Endodermal cell (in vitro differentiated cells): ENCODE measurements at regions not wholly inside any gene's neighbourhood (a gene's known extent, or its start where the extent isn't known, plus 50 kb on each side); places are given as distances from the start of the nearest gene placed in this dataset.

Source experiments
- DNase-seq: peaks from one replicate; pipeline ENCODE4 v3.0.0-alpha.2; 2017
- H3K27ac ChIP-seq: 2 replicates; pipeline ENCODE4 v1.5.1; 2013; ENCODE audit warnings: mild to moderate bottlenecking, low read depth, low read length, moderate library complexity
- H3K27me3 ChIP-seq: 2 replicates; pipeline ENCODE4 v1.6.1; 2013; ENCODE audit warnings: mild to moderate bottlenecking, low read length, moderate library complexity; ENCODE audit not compliant: insufficient read depth, control insufficient read depth, poor library complexity, severe bottlenecking
- H3K36me3 ChIP-seq: 2 replicates; pipeline ENCODE4 v1.7.0; 2013; ENCODE audit warnings: mild to moderate bottlenecking, low read length, moderate library complexity; ENCODE audit not compliant: control insufficient read depth, insufficient read depth
- H3K4me1 ChIP-seq: one replicate; pipeline ENCODE4 v1.7.0; 2013; ENCODE audit warnings: low read length; ENCODE audit not compliant: control insufficient read depth, insufficient read depth
- H3K4me3 ChIP-seq: 2 replicates; pipeline ENCODE4 v1.5.1; 2013; ENCODE audit warnings: mild to moderate bottlenecking, low read length, moderate library complexity
- H3K9ac ChIP-seq: 2 replicates; pipeline ENCODE4 v1.6.1; 2013; ENCODE audit warnings: mild to moderate bottlenecking, low read length, moderate library complexity; ENCODE audit not compliant: poor library complexity, severe bottlenecking; ENCODE audit errors: extremely low read depth
- H3K9me3 ChIP-seq: 2 replicates; pipeline ENCODE4 v1.6.1; 2013; ENCODE audit warnings: mild to moderate bottlenecking, low read length, moderate library complexity; ENCODE audit not compliant: control insufficient read depth
- H3K27ac Mint-ChIP-seq: 2 replicates; pipeline ENCODE4 v1.8.0; 2020; ENCODE audit warnings: mixed read lengths
- H3K27me3 Mint-ChIP-seq: 2 replicates; pipeline ENCODE4 v1.8.0; 2021; ENCODE audit warnings: mild to moderate bottlenecking, mixed read lengths; ENCODE audit not compliant: insufficient read depth
- H3K36me3 Mint-ChIP-seq: 2 replicates; pipeline ENCODE4 v1.8.0; 2020; ENCODE audit warnings: low read depth, mixed read lengths
- H3K4me1 Mint-ChIP-seq: 2 replicates; pipeline ENCODE4 v1.8.0; 2020; ENCODE audit warnings: mixed read lengths
- H3K4me3 Mint-ChIP-seq: 2 replicates; pipeline ENCODE4 v1.8.0; 2020; ENCODE audit warnings: mild to moderate bottlenecking, moderate library complexity, mixed read lengths
- H3K9me3 Mint-ChIP-seq: 2 replicates; pipeline ENCODE4 v1.8.0; 2020; ENCODE audit warnings: mild to moderate bottlenecking, mixed read lengths
- WGBS, 2 experiments: methylation state at CpG; one replicate each; pipeline versions ENCODE4 v1.1.5 to v1.1.7; 2013; ENCODE audit warnings: missing lambda C conversion rate in 2 of 2, mixed read lengths in 1 of 2; ENCODE audit not compliant: insufficient coverage in 1 of 2, insufficient read length in 1 of 2; 5-methylcytosine and 5-hydroxymethylcytosine counted together
- TF ChIP-seq, protein P1 (sequence below): fragments of 200-600 bp; sonication (generic); conservative IDR thresholded peaks from 2 replicates; pipeline ENCODE4 v1.5.0; 2021; ENCODE audit warnings: antibody characterized with exemption, mild to moderate bottlenecking

DNA sequence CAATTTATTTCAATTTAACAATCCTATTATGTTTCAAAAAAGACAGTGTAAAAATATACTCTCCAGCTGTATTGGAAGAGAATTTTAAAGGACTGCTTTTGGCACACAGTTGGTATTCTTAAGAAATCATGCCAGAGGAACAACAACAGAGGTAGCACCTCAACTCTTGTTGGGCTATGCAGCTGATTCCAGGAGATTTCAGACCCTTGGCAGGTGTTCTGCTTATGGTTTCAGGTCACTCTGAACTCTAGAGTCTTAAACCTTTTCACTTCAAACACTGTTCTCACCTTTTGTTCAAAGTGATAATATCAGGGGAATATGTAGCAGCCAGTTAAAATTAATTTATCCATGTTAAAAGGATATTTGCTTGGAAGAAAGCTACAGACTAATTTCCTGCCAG lies 160.1 kb downstream of the PFKFB3 start:
- no peaks in the 10 kb centered on the region for H3K36me3 ChIP-seq
- H3K27ac ChIP-seq: no peak overlapping the region
- Mint-ChIP-seq H3K9me3 (peaks cover 12% of the 10 kb centered on the region), H3K36me3 (no peaks in the 10 kb centered on the region), H3K27ac (no peak overlapping the region), H3K27me3 (peaks cover under 1% of the 10 kb centered on the region), H3K4me1 (peaks cover 22% of the 10 kb centered on the region), H3K4me3 (no peak overlapping the region)
- no peak for DNase-seq
- no peaks in the 10 kb centered on the region for H3K27me3 ChIP-seq
- H3K9ac ChIP-seq: no peak overlapping the region
- H3K4me1 ChIP-seq: peaks cover 4% of the 10 kb centered on the region
- H3K9me3 ChIP-seq: peaks cover 65% of the 10 kb centered on the region
- TF ChIP-seq, protein P1, sequence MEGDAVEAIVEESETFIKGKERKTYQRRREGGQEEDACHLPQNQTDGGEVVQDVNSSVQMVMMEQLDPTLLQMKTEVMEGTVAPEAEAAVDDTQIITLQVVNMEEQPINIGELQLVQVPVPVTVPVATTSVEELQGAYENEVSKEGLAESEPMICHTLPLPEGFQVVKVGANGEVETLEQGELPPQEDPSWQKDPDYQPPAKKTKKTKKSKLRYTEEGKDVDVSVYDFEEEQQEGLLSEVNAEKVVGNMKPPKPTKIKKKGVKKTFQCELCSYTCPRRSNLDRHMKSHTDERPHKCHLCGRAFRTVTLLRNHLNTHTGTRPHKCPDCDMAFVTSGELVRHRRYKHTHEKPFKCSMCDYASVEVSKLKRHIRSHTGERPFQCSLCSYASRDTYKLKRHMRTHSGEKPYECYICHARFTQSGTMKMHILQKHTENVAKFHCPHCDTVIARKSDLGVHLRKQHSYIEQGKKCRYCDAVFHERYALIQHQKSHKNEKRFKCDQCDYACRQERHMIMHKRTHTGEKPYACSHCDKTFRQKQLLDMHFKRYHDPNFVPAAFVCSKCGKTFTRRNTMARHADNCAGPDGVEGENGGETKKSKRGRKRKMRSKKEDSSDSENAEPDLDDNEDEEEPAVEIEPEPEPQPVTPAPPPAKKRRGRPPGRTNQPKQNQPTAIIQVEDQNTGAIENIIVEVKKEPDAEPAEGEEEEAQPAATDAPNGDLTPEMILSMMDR: no peak
- H3K4me3 ChIP-seq: no peak overlapping the region

DNA sequence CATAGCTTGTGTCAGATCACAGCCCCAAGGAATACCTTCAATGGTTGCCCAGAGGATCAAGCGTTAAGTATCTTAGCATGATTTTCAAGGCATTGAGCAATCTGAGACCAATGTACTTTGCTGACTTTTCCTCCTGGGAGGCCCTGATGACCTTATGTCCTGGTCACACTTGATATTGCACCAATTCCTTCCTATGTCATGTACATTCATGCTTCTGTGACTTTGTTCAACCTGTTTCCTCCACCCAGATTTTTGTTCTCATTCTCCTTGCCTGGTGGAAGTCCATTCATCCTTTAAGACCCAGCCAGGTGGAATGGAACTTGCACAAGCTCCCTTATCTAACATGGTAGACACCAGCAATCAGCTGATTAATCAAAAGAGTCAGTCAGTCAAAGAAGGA lies 160.8 kb downstream of the PFKFB3 start:
- H3K9me3 ChIP-seq: peaks cover 65% of the 10 kb centered on the region
- no peaks in the 10 kb centered on the region for H3K36me3 Mint-ChIP-seq
- H3K27me3 Mint-ChIP-seq: peaks cover 3% of the 10 kb centered on the region

DNA sequence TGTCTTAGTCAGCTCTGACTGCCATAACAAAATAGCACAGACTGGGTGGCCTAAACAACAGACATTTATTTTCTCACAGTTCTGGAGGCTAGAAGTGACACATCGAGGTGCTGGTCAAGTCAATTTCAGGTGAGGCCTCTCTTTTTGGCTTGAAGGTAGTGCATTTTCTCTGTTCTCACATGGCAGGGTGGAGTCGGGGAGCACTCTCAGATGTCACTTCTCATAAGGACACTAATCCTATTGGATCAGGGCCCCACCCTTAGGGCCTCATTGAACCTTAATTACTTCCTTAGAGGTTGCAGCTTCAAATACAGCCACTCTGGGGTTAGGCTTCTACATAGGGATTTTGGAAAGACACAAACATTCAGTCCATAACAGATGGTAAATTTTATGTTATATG lies 161.6 kb downstream of the PFKFB3 start:
- Mint-ChIP-seq H3K4me1 (peaks cover 22% of the 10 kb centered on the region), H3K27me3 (peaks cover 3% of the 10 kb centered on the region), H3K9me3 (no peaks in the 10 kb centered on the region), H3K27ac (no peak overlapping the region), H3K4me3 (no peak overlapping the region), H3K36me3 (no peaks in the 10 kb centered on the region)
- Histone ChIP-seq H3K27ac (no peak overlapping the region), H3K9me3 (peaks cover 59% of the 10 kb centered on the region), H3K36me3 (no peaks in the 10 kb centered on the region), H3K9ac (no peak overlapping the region), H3K4me1 (peaks cover 4% of the 10 kb centered on the region), H3K27me3 (no peaks in the 10 kb centered on the region), H3K4me3 (peak overlapping the region; percentile 19)
- 93 to 100% methylated on average over 2 of the region's 2 CpGs for WGBS, 2 experiments
- DNase-seq: no peak
- TF ChIP-seq, protein P1: no peak

More for the DNA sequence above, 160.8 kb downstream of the PFKFB3 start:
- H3K36me3 ChIP-seq: no peaks in the 10 kb centered on the region
- peaks cover 22% of the 10 kb centered on the region for H3K4me1 Mint-ChIP-seq
- no peak overlapping the region for H3K27ac ChIP-seq
- H3K4me1 ChIP-seq: peaks cover 4% of the 10 kb centered on the region
- no peak overlapping the region for H3K9ac ChIP-seq
- WGBS, 2 experiments: 64% methylated on average over 1 of the region's 1 CpG
- peak overlapping the region; percentile 19 for H3K4me3 ChIP-seq
- peaks cover 6% of the 10 kb centered on the region for H3K9me3 Mint-ChIP-seq
- TF ChIP-seq, protein P1: no peak
- no peak for DNase-seq
- H3K27me3 ChIP-seq: no peaks in the 10 kb centered on the region
- no peak overlapping the region for H3K27ac Mint-ChIP-seq
- no peak overlapping the region for H3K4me3 Mint-ChIP-seq
